COLO668 (cell line): ENCODE measurements at regions not wholly inside any gene's neighbourhood (a gene's known extent, or its start where the extent isn't known, plus 50 kb on each side); places are given as distances from the start of the nearest gene placed in this dataset.
A peak's percentile ranks its signal among the peaks of the same experiment; 100 is the strongest.
"Not testable (repeated sequence)": the region's sequence is repeated elsewhere in the genome, so short reads cannot be mapped to it uniquely, and the experiment has no call there.

Source experiments
- DNase-seq: peaks from one replicate; lab custom pipeline; 2025; ENCODE audit not compliant: unreplicated experiment; lab: John Stamatoyannopoulos, UW

DNA sequence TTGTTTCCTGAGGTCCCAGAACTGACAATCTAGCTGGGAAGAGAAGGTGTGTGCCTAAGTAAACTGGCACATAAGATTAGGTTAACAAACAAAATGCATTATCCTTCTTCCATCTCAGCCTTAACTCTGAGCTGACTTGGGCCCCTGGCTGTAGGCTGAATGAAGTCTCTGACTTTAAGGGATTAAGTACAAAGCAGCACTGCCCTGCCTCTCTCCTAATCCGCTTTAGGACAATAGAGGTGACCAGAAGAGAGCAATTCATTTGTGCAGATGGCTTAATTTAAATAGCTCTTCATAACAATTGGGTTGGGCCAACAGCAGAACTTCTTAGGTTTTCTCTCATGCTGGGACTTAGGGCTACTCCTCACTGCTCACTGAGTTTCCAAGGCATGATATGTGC, 181.6 kb upstream of the SOX14 start:
- no peak for DNase-seq

DNA sequence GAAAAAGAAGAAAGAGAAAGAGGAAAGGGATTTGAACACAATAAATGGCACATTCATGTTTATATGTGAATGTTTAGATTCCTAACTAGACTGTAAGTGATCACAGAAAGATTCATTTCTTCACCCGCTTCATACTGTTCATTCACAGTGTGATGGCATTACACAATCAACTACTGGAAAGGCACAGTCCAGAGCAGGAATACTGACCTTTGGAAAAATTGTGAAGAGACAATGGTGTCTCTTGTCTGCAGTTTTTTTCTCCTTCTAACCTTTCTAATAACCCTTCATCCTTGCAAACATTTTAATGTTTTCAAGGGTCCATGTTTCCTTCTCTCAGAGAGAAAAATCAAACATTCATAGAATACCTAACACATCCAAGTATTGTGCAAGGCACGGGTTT, 180.9 kb upstream of the SOX14 start:
- DNase-seq: no peak

DNA sequence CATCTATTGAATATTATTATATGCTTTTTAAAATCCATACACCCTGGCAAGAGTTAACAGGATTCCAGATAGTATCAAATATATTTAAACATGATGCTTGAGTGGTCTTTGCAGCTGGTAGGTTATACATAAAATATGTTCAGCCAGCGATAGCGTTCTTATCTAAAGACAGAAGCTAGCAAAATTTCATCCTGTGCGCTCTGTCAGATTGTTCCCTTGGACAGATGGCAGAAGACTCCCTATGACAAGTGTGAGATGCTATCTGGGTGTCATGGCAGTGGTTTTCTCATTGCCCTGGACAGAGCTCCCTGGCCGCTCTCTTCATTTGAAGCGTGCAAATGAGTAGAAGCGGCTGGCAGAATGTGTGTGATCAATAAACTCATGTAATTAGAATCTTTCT, 175.2 kb upstream of the SOX14 start:
- DNase-seq: no peak

DNA sequence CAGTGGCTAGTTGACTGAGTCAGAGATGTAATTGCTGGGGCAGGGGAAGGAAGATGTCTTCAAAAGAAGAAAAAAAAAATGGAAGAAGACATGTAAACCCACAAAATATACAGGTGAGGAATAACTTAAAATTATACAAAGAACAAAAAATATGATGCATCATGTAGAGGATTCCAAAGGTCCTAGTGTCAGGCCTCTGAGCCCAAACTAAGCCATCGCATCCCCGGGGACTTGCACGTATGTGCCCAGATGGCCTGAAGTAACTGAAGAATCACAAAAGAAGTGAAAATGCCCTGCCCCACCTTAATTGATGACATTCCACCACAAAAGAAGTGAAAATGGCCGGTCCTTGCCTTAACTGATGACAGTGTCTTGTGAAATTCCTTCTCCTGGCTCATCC, 168.7 kb upstream of the SOX14 start:
- not testable (repeated sequence) for DNase-seq

DNA sequence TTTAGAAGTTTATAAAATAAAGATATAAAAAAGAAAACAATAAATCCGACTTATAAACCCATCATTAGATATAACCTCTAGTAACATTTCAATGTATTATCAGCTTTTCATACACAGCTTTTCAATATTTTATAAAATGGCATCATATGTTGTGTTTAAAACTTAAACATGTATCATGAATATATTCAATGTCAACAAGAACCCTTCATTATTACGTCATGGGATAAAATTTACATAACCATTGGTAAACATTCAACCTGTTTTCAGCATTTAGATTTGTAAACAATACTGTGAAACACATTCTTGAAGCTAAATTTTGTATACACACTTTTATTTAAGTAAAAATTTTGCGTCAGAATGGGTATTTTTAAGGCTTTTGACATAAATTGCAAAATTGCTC, 153.4 kb upstream of the SOX14 start:
- DNase-seq: no peak

DNA sequence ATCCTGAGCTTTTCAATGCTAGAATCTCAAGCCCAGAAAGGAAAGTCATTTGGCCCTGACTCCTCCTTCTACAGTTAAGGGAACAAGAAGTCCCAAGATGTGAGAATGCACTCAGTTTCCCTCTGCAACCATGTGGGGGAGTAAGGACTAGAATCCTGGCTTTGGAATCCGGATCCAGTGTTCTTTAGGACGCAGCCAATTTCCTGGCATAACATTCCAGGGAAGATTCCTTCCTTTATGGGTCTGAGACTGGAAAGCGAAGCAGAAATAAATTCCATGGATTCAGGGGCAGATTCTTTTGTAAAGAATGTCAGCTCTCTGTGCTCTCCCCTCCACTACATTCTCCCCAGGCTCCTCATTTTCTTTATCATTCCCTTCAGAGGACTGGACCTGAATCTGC, 151.8 kb upstream of the SOX14 start:
- no peak for DNase-seq

DNA sequence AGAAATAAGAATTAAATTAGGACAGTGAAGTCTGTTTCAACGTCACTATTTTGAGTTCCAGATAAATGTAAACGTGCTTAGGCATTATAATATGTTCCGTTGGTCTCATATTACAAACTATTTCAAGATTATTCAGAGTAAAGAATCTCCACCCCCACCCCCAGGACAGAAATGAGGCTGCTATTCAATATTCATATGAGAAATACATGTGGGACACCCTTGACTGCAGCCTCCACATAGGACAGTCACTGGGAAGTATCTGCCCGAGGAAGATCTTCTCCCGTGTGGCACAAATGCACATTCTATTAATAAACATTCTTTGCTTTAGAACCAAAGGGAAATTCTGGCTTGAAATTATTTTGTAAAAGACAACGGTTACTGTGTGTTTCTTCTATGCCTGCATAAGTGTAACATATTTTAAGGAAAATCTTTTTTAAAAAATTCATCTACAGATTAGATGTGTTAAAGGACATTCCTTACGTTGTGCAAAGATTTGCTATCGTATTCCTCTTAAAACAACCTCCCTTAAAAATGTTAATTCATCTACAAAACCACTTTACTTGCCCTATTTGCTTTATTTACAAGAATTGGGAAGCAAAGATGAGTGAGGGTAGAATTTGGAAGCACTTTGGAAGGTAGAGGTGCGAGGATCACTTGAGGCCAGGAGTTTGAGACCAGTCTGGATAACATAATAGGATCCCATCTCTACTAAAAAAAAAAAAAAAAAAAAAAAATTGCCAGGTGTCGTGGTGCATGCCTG, 148.3 kb upstream of the SOX14 start:
- no peak for DNase-seq

DNA sequence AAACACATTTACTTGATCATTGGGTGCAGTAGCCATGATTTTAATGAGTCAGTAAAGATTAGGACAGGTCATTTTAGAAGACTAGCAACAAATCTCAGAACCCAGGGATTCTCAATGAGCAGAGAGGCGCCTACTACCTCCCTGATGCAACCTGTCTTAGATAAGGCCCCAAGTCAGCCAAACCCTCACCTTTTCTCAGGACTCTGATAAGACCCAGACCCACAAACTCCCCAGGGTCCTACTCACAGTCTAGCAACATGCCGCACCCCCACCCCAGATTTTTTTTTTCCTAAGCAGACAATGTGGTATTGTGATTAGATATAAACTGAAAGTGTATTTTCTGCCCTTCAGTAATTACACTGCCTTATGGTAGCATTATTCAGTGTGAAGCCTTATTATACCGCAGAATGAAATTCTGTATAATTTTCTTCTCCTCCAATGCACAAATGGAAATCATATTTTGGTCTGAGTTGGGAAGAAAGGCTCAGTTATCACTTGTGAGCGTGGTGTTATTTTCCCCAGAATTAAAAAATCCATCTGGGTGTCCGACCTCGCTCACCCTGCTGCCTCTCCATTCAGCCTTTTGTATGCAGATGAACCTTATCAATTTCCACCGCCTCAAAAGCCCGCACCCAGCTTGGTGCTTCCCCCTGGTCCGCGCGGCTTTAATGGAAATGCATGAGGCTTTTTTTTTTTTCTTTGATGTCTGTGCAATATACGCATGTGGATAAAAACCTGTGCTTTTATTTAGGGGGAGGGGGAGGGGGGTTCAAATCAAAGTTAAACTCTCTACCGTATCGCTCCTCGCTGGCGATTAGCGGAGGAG, 122.0 kb upstream of the SOX14 start:
- DNase-seq: no peak

DNA sequence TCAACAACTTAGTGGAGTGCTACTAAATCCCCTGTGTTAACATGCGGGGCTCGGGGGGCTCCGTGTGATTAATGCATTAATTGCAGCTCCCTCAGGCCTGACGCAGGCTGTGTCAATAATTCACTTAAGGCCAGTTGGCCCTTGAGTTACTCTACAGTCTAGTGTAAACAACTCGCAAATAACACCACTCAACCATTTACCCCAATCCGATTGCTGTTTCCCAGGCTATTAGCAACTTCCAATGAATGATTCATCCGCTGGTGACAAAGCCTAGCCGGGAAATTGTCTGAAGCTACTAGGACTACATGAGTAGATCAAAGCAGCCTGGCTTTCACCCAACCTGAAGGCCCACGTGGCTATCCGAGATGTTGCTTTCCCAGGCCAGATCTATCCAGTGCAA, 121.3 kb upstream of the SOX14 start:
- peak; percentile 58 for DNase-seq

DNA sequence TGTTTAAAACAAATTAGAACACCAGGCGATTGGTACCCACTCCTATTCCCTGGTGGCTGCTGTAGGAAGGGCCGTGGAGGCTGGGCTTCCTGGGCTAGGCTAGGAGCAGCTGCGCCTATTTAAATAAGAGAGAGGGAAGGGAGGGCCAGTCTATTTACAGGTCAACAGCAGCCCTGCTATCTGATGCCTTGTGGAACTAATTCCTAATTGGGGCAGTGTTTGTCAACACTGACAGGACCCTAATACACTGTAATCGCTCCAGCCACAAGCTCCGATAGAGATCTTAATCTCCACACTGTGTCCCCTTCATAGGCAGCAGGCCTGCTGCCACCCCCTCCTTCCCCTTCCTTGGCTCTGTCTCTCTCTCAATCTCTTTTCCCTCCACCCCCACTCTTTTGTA, 116.9 kb upstream of the SOX14 start:
- peak; percentile 40 for DNase-seq

DNA sequence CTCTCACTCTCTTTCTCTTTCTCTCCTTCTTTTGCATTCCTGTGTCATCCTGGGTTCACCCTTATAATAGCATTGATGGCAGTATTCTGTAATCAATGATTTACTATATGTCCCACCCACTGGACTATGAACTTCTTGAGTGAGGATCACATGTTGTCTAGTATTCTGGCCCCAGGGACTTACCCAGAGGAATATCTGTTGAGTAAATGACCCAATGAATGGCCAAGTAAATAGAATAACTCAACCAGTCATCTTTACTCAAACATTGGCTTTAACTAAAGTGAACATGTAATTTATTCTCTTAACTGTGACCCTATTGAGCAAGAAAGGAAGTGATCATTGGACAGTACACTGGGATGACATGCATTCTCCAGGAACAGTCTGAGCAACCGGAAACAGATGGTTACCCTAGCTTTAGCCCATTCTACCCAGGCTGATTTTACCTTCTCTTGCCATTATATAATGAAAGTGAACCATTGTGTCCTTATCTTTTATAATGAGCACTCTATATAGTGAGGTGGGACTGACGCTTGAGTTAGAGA, 94.5 kb upstream of the SOX14 start:
- DNase-seq: peak; percentile 34

DNA sequence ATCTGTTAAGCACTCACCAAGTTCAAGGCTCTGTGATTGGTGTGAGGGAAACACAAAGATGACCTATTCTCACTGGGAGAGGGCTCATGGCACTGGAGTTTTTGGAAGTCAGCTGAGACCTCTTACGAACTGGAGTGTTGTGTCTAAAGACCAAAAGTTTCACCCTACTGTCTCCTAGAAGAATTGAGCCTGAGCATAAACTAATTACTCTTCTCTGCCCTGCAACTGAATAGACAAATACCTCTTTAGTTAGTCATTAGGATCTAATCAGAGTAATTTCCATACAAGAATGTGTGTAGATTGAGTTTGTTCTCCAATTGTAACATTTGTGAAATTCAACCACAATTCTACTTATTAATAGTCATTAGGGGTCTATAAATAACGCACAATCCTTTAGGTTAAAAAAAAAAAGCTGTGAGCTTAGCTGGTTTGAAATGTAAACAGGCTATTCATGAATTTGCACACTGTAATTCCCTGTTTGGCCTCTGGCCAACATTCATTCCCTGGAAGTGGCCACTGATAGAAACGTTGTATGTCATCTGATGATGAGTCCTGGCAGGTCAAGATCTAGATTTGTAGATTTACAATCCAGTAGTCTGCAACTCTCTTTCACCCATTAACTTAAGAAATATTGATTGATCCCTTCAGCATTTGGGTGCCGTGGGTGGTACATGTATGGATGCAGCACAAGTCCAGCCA, 76.8 kb upstream of the SOX14 start:
- DNase-seq: peak; percentile 29

DNA sequence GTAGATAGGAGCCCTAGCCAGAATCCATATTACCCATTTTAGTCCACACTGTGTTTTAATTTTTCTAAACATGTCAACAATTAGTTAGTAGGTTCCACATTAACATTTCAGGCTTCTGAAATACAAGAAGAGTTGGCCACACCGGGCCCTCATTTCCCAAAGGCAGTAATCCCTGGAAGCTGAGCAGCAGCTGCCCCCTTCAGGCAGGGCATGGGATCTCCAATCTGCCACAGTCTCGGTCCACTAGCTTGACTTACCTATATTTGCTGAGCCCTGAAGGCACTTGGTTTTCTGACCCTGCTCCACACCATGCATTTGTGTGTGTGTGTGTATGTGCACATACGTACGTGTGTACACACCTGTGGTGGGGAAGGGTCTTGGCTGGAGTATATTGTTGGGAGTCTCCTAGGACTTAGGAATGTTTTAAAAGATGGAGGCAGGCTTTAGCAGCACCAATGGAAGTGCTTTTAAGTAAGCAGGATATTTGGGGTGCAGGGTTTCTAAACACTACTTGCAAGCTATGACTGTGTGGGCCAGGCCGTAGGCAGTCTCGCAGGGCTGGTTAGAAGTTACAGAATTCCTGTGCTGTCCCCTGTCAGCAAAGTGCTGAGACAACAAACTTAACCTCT, 71.2 kb upstream of the SOX14 start:
- peak; percentile 45 for DNase-seq

DNA sequence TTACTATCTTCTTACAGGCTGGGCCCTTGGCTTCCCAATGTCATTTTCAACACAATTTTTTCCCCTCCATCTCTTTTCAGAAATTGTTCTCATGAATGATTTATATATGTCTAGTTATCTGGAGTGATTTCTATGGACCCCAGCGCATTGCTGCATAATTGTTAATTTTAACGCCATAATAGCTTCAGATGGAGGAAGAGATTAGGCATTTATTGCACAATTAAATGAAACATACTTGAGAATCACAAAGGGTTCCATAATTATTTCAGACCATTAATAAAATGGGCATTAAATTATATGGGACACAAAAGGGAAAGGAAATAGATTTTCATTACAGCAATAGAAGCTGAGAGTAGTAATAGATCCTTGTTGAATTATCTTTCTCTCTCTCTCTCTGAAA, 70.3 kb upstream of the SOX14 start:
- no peak for DNase-seq

DNA sequence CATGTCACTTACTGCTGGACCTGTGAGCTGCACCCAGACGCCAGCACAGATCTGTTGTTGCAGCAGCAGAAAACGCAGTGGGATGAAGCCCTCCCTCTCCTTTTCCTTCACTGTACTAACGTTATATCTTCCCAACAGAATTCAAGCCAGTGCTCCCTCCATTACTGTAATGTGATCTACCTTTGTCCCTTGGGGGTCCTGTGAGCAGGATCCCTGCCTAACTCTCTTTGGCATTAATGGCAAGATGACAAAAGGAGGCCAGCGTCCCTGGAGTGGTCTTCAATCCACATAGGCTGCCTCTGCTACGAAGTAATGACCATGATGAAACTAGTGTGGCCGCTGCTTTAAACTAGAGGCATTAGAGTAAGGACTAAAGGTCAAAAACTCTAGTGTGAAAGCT, 69.3 kb upstream of the SOX14 start:
- no peak for DNase-seq

DNA sequence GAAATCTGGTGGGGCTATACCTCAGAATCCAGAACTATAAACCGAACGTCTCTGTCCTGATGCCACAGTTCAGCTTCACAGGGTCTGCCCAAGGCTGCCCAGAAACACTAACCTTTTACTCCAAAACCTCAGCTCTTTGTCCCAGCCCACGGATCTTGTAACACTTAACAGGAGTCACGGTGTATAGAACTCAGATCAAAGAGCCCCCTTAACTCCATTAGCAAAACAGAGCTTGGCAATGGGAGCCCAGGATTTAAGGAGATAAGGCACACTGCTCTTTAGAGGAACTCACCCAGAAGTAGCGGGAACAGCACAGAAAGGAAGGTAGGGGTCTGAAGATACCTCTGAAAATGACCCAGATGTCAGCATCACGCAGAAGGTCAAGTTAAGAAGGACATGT, 68.8 kb upstream of the SOX14 start:
- DNase-seq: no peak

DNA sequence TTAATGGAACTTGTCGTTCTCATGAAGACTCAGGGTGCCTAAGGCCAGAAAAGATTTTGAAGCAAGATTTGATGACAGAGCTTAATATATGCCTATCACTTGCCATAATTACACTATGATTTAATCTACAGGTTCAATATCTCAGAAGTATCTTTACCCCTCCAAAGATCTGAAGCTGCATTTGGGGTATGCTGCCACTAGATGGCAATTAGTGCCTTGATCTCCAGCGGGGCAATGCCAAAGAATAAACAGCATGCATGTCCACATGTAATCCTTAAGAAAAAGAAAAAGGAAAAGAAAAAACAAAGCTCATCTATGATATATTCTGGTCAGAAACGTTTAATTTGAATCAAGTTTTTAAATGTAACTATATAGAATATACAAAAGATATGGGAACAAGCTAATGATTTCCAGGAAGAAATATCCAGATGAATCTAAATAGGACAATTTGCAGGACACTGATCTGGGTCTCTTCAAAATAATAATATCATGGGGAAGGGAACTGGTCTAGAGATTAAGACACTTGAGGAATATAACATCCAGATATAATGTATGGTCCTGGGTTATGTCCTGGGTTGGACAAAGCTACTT, 55.0 kb upstream of the SOX14 start:
- no peak for DNase-seq

DNA sequence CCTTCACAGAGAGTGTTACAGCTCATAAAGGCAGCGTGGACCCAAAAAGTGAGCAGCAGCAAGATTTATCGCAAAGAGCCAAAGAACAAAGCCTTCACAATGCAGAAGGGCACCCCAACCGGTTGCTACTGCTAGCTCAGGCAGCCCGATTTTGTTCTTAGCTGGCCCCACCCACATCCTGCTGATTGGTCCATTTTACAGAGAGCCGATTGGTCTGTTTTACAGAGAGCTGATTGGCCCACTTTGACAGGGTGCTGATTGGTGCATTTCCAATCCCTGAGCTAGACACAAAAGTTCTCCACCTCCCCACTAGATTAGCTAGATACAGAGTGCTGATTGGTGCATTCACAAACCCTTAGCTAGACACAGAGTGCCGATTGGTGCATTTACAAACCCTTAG, 50.1 kb upstream of the SOX14 start:
- not testable (repeated sequence) for DNase-seq
